GM23338 (cell line): ENCODE measurements at regions not wholly inside any gene's neighbourhood (a gene's known extent, or its start where the extent isn't known, plus 50 kb on each side); places are given as distances from the start of the nearest gene placed in this dataset.

Experiments used
- ATAC-seq: fragments of 200-7000 bp; cut with Tn5 transposase; 3 replicates; pipeline ENCODE4 v1.9.1; 2020
- DNase-seq: peaks from one replicate; pipeline ENCODE4 v3.0.0-alpha.2; 2015; ENCODE audit warnings: low spot score
- H2AFZ ChIP-seq: fragments of 200-600 bp; sonication (generic); 2 replicates; pipeline ENCODE4 v1.8.0; 2016; ENCODE audit warnings: antibody characterized with exemption, mild to moderate bottlenecking, moderate library complexity
- H3F3A ChIP-seq: fragments of 200-600 bp; sonication (generic); replicated peaks from 2 replicates; pipeline ENCODE4 v1.8.0; 2017; ENCODE audit warnings: antibody characterized with exemption, mixed run types, low read depth
- H3K27ac ChIP-seq: fragments of 200-600 bp; sonication (generic); 2 replicates; pipeline ENCODE4 v1.6.1; 2016; ENCODE audit warnings: low read depth
- H3K27me3 ChIP-seq: fragments of 200-600 bp; sonication (generic); 2 replicates; pipeline ENCODE4 v1.8.0; 2016; ENCODE audit warnings: mild to moderate bottlenecking, mixed run types, moderate library complexity; ENCODE audit not compliant: insufficient read depth
- H3K36me3 ChIP-seq: fragments of 200-600 bp; sonication (generic); 2 replicates; pipeline ENCODE4 v1.8.0; 2016; ENCODE audit warnings: mild to moderate bottlenecking; ENCODE audit not compliant: insufficient read depth
- H3K4me1 ChIP-seq: fragments of 200-600 bp; sonication (generic); 2 replicates; pipeline ENCODE4 v1.8.0; 2016; ENCODE audit warnings: mild to moderate bottlenecking, moderate library complexity; ENCODE audit not compliant: insufficient read depth
- H3K4me2 ChIP-seq: fragments of 200-600 bp; sonication (generic); 2 replicates; pipeline ENCODE4 v1.7.1; 2017; ENCODE audit warnings: mixed run types
- H3K4me3 ChIP-seq: fragments of 200-600 bp; sonication (generic); 2 replicates; pipeline ENCODE4 v1.6.1; 2016; ENCODE audit warnings: mixed run types
- H3K79me2 ChIP-seq: fragments of 200-600 bp; sonication (generic); replicated peaks from 2 replicates; pipeline ENCODE4 v1.8.0; 2017; ENCODE audit warnings: mild to moderate bottlenecking; ENCODE audit not compliant: insufficient read depth
- H3K9me2 ChIP-seq: fragments of 200-600 bp; sonication (generic); 2 replicates; pipeline ENCODE4 v1.8.0; 2017; ENCODE audit not compliant: insufficient read depth
- H4K20me1 ChIP-seq: fragments of 200-600 bp; sonication (generic); replicated peaks from 2 replicates; pipeline ENCODE4 v1.8.0; 2017; ENCODE audit warnings: mild to moderate bottlenecking; ENCODE audit not compliant: insufficient read depth
- H3K27ac Mint-ChIP-seq: 2 replicates; pipeline ENCODE4 v1.8.0; 2020; ENCODE audit warnings: inconsistent platforms, mild to moderate bottlenecking, moderate library complexity, mixed read lengths
- H3K27me3 Mint-ChIP-seq: 3 replicates; pipeline ENCODE4 v1.8.0; 2022; ENCODE audit warnings: low read depth, mild to moderate bottlenecking, moderate library complexity, mixed read lengths, inconsistent platforms; ENCODE audit not compliant: insufficient read depth, poor library complexity
- H3K36me3 Mint-ChIP-seq: 3 replicates; pipeline ENCODE4 v1.8.0; 2021; ENCODE audit warnings: low read depth, mild to moderate bottlenecking, inconsistent platforms, moderate library complexity, mixed read lengths
- H3K4me1 Mint-ChIP-seq: 3 replicates; pipeline ENCODE4 v1.8.0; 2020; ENCODE audit warnings: mild to moderate bottlenecking, inconsistent platforms, mixed read lengths
- H3K4me3 Mint-ChIP-seq: 3 replicates; pipeline ENCODE4 v1.8.0; 2021; ENCODE audit warnings: moderate library complexity, mild to moderate bottlenecking, inconsistent platforms, mixed read lengths
- H3K9me3 Mint-ChIP-seq: 3 replicates; pipeline ENCODE4 v1.8.0; 2020; ENCODE audit warnings: moderate library complexity, mild to moderate bottlenecking, inconsistent platforms, mixed read lengths
- CTCF ChIP-seq, 2 experiments: fragments of 200-600 bp in 1 of 2; sonication (generic) in 1 of 2; conservative IDR thresholded peaks; 2 replicates each; pipeline versions ENCODE4 v1.5.1 to v1.6.1; 2016 to 2017; ENCODE audit warnings: antibody characterized with exemption in 2 of 2, low read depth in 2 of 2, mild to moderate bottlenecking in 2 of 2, moderate library complexity in 1 of 2
- EZH2phosphoT487 ChIP-seq: fragments of 200-600 bp; sonication (generic); IDR thresholded peaks from one replicate; pipeline ENCODE4 v1.8.1; 2018; ENCODE audit warnings: antibody characterized with exemption; ENCODE audit not compliant: unreplicated experiment
- REST ChIP-seq: IDR thresholded peaks from one replicate; pipeline ENCODE4 v1.6.1; 2018; ENCODE audit warnings: antibody characterized with exemption; ENCODE audit not compliant: unreplicated experiment
- STAT1 ChIP-seq: IDR thresholded peaks from one replicate; pipeline ENCODE4 v1.6.1; 2016; ENCODE audit warnings: antibody characterized with exemption; ENCODE audit not compliant: unreplicated experiment
- ZNF114 ChIP-seq: fragments of 250-450 bp; sonication (Bioruptor Pico); IDR thresholded peaks from 2 replicates; pipeline ENCODE4 v1.5.0; 2020; ENCODE audit warnings: mild to moderate bottlenecking, moderate library complexity
- ZNF331 ChIP-seq: fragments of 250-450 bp; sonication (Bioruptor Pico); IDR thresholded peaks from 2 replicates; pipeline ENCODE4 v1.5.0; 2020; ENCODE audit warnings: low read depth, mild to moderate bottlenecking, moderate library complexity

- H3K27me3 ChIP-seq = no peaks in the 10 kb centered on the region
- H3K36me3 ChIP-seq = no peaks in the 10 kb centered on the region
- no peak for ATAC-seq
- Mint-ChIP-seq H3K36me3 (no peaks in the 10 kb centered on the region), H3K27ac (no peak overlapping the region), H3K4me1 (peaks cover 4% of the 10 kb centered on the region; the same call in 2 of the 3 replicates), H3K27me3 (peaks cover 1% of the 10 kb centered on the region), H3K9me3 (no peaks in the 10 kb centered on the region), H3K4me3 (no peak overlapping the region)
- peaks cover 3% of the 10 kb centered on the region; the same call in 1 of the 2 replicates for H3K9me2 ChIP-seq
- no peaks in the 10 kb centered on the region for H4K20me1 ChIP-seq
- TF ChIP-seq CTCF (conservative IDR thresholded peaks at IDR 0.05; ENCODE audit: low read depth in 2 of 2) (peak; percentile 14 to 31; a peak in 2 of 4 replicates), REST (no peak)
- no peaks in the 10 kb centered on the region for H3F3A ChIP-seq
- H3K79me2 ChIP-seq = no peaks in the 10 kb centered on the region
- H3K4me3 ChIP-seq = no peak overlapping the region
- no peak overlapping the region for H3K4me2 ChIP-seq
- DNase-seq = no peak
- H3K27ac ChIP-seq = no peak overlapping the region
- 0 out of 2 replicates have a peak, but pooled peaks cover 6% of the 10 kb centered on the region for H3K4me1 ChIP-seq
- H2AFZ ChIP-seq = no peak overlapping the region
These were observed 324.0 kb downstream of the TXNL1 start for GRCh38 chr18:56314396-56314795.

- no peak overlapping the region for H3K27ac Mint-ChIP-seq
- no peaks in the 10 kb centered on the region for H3K9me3 Mint-ChIP-seq
These were observed 325.6 kb downstream of the TXNL1 start for GRCh38 chr18:56312551-56313335.

More at GRCh38 chr18:56312551-56313335, 325.6 kb downstream of the TXNL1 start:
- no peak for TF ChIP-seq STAT1
- TF ChIP-seq ZNF114 (CRISPR knock-in tag) = no peak
- TF ChIP-seq EZH2phosphoT487 = no peak
- TF ChIP-seq CTCF (conservative IDR thresholded peaks at IDR 0.05; ENCODE audit: low read depth in 2 of 2) = no peak
- TF ChIP-seq ZNF331 = no peak
- DNase-seq = no peak
- Histone ChIP-seq H3K4me3 (no peak overlapping the region), H4K20me1 (no peaks in the 10 kb centered on the region), H2AFZ (0 out of 2 replicates have a peak overlapping the region, but pooled peaks have one; percentile 14), H3F3A (no peaks in the 10 kb centered on the region), H3K9me2 (no peaks in the 10 kb centered on the region), H3K27ac (no peak overlapping the region), H3K79me2 (no peaks in the 10 kb centered on the region), H3K4me1 (peaks cover 12% of the 10 kb centered on the region; the same call in 1 of the 2 replicates), H3K4me2 (no peak overlapping the region), H3K36me3 (no peaks in the 10 kb centered on the region), H3K27me3 (no peaks in the 10 kb centered on the region)
- Mint-ChIP-seq H3K4me1 (peaks cover 11% of the 10 kb centered on the region), H3K4me3 (no peak overlapping the region), H3K27me3 (peaks cover 1% of the 10 kb centered on the region), H3K36me3 (no peaks in the 10 kb centered on the region)
- ATAC-seq = no peak
